DMS153 treated with DMSO at 0.1 percent for 48 hours (cell line): ENCODE measurements at regions not wholly inside any gene's neighbourhood (a gene's known extent, or its start where the extent isn't known, plus 50 kb on each side); places are given as distances from the start of the nearest gene placed in this dataset.

Source experiments
- DNase-seq: peaks from one replicate; lab custom pipeline; 2025; ENCODE audit not compliant: unreplicated experiment; lab: John Stamatoyannopoulos, UW

GRCh38 chrX:147680251-147680650 lies 231.5 kb upstream of the FMR1 start:
- DNase-seq, result no peak

- DNase-seq, result no peak
Observed at GRCh38 chrX:147693511-147693910, 218.2 kb upstream of the FMR1 start.

GRCh38 chrX:147699061-147699460 lies 212.7 kb upstream of the FMR1 start:
- DNase-seq, result no peak

GRCh38 chrX:147710301-147710700 lies 201.4 kb upstream of the FMR1 start:
- no peak for DNase-seq

- DNase-seq, result no peak
Observed at GRCh38 chrX:147733369-147733768, 178.3 kb upstream of the FMR1 start.

- no peak for DNase-seq
Observed at GRCh38 chrX:147735364-147735763, 176.4 kb upstream of the FMR1 start.

- no peak for DNase-seq
Observed at GRCh38 chrX:147736045-147736444, 175.7 kb upstream of the FMR1 start.

- no peak for DNase-seq
Observed at GRCh38 chrX:147737690-147738089, 174.0 kb upstream of the FMR1 start.

GRCh38 chrX:147738265-147738664 lies 173.5 kb upstream of the FMR1 start:
- no peak for DNase-seq

GRCh38 chrX:147739196-147739595 lies 172.5 kb upstream of the FMR1 start:
- DNase-seq, result no peak

GRCh38 chrX:147741776-147742175 lies 169.9 kb upstream of the FMR1 start:
- no peak for DNase-seq

- no peak for DNase-seq
Observed at GRCh38 chrX:147749308-147749707, 162.4 kb upstream of the FMR1 start.

GRCh38 chrX:147757750-147758149 lies 154.0 kb upstream of the FMR1 start:
- no peak for DNase-seq

- no peak for DNase-seq
Observed at GRCh38 chrX:147763131-147763530, 148.6 kb upstream of the FMR1 start.

- no peak for DNase-seq
Observed at GRCh38 chrX:147764868-147765267, 146.9 kb upstream of the FMR1 start.

GRCh38 chrX:147770858-147771257 lies 140.9 kb upstream of the FMR1 start:
- no peak for DNase-seq

- no peak for DNase-seq
Observed at GRCh38 chrX:147776988-147777387, 134.7 kb upstream of the FMR1 start.

GRCh38 chrX:147779173-147779572 lies 132.5 kb upstream of the FMR1 start:
- no peak for DNase-seq

- no peak for DNase-seq
Observed at GRCh38 chrX:147781844-147782243, 129.9 kb upstream of the FMR1 start.

- DNase-seq, result no peak
Observed at GRCh38 chrX:147788641-147789350, 122.9 kb upstream of the FMR1 start.

GRCh38 chrX:147800663-147801062 lies 111.1 kb upstream of the FMR1 start:
- no peak for DNase-seq

- DNase-seq, result peak; percentile 22
Observed at GRCh38 chrX:147803948-147804347, 107.8 kb upstream of the FMR1 start.

- DNase-seq, result no peak
Observed at GRCh38 chrX:147811803-147812202, 99.9 kb upstream of the FMR1 start.
